Progenitor cell of endocrine pancreas (in vitro differentiated cells): ENCODE measurements at regions not wholly inside any gene's neighbourhood (a gene's known extent, or its start where the extent isn't known, plus 50 kb on each side); places are given as distances from the start of the nearest gene placed in this dataset.
"Not testable (repeated sequence)": the region's sequence is repeated elsewhere in the genome, so short reads cannot be mapped to it uniquely, and the experiment has no call there.

Experiments used
- DNase-seq: peaks from one replicate; pipeline ENCODE4 v3.0.0; 2021; ENCODE audit warnings: low spot score; ENCODE audit not compliant: unreplicated experiment
- H3K27ac Mint-ChIP-seq: 2 replicates; pipeline ENCODE4 v1.8.0; 2021; ENCODE audit warnings: mild to moderate bottlenecking, moderate library complexity, mixed read lengths
- H3K27me3 Mint-ChIP-seq: 2 replicates; pipeline ENCODE4 v1.8.0; 2021; ENCODE audit warnings: mixed read lengths
- H3K36me3 Mint-ChIP-seq: 2 replicates; pipeline ENCODE4 v1.8.0; 2022; ENCODE audit warnings: mixed read lengths; ENCODE audit not compliant: insufficient read depth
- H3K4me1 Mint-ChIP-seq: 2 replicates; pipeline ENCODE4 v1.8.0; 2021; ENCODE audit warnings: low read depth, mixed read lengths
- H3K4me3 Mint-ChIP-seq: 2 replicates; pipeline ENCODE4 v1.8.0; 2021; ENCODE audit warnings: low read depth, mild to moderate bottlenecking, moderate library complexity, mixed read lengths
- H3K9me3 Mint-ChIP-seq: 2 replicates; pipeline ENCODE4 v1.8.0; 2021; ENCODE audit warnings: low read depth, mixed read lengths
- CTCF ChIP-seq: fragments of 200-600 bp; sonication (generic); IDR thresholded peaks from one replicate; pipeline ENCODE4 v1.5.0; 2021; ENCODE audit warnings: antibody characterized with exemption, mild to moderate bottlenecking; ENCODE audit not compliant: unreplicated experiment

GRCh38 chr10:30696416-30697185 is 67.0 kb upstream of the LYZL2 start:
- not testable (repeated sequence) for H3K4me3 Mint-ChIP-seq, H3K27ac Mint-ChIP-seq, H3K9me3 Mint-ChIP-seq, H3K36me3 Mint-ChIP-seq, DNase-seq
- TF ChIP-seq CTCF = peak; percentile 33
- Mint-ChIP-seq H3K4me1 (peaks cover 14% of the 10 kb centered on the region), H3K27me3 (peaks cover 18% of the 10 kb centered on the region)

- not testable (repeated sequence) for H3K4me3 Mint-ChIP-seq, H3K4me1 Mint-ChIP-seq, H3K27ac Mint-ChIP-seq, H3K9me3 Mint-ChIP-seq, DNase-seq, H3K36me3 Mint-ChIP-seq
- peaks cover 18% of the 10 kb centered on the region for H3K27me3 Mint-ChIP-seq
These were observed 66.1 kb upstream of the LYZL2 start for GRCh38 chr10:30695481-30696236.

- no peaks in the 10 kb centered on the region for H3K9me3 Mint-ChIP-seq
- H3K27ac Mint-ChIP-seq = no peak overlapping the region
- H3K36me3 Mint-ChIP-seq = no peaks in the 10 kb centered on the region
- no peak for DNase-seq
- no peaks in the 10 kb centered on the region for H3K4me1 Mint-ChIP-seq
- H3K4me3 Mint-ChIP-seq = no peak overlapping the region
- peaks cover 13% of the 10 kb centered on the region for H3K27me3 Mint-ChIP-seq
- no peak for TF ChIP-seq CTCF
These were observed 65.1 kb upstream of the LYZL2 start for GRCh38 chr10:30694518-30695228.

GRCh38 chr10:30691639-30692015 is 62.1 kb upstream of the LYZL2 start:
- Mint-ChIP-seq H3K27me3 (peaks cover 21% of the 10 kb centered on the region), H3K27ac (no peak overlapping the region), H3K4me3 (no peak overlapping the region), H3K4me1 (no peaks in the 10 kb centered on the region), H3K9me3 (no peaks in the 10 kb centered on the region), H3K36me3 (no peaks in the 10 kb centered on the region)
- no peak for DNase-seq
- no peak for TF ChIP-seq CTCF

GRCh38 chr10:30690948-30691638 is 61.5 kb upstream of the LYZL2 start:
- H3K4me1 Mint-ChIP-seq, H3K4me3 Mint-ChIP-seq, H3K36me3 Mint-ChIP-seq, H3K9me3 Mint-ChIP-seq, H3K27ac Mint-ChIP-seq, DNase-seq: not testable (repeated sequence)
- peaks cover 24% of the 10 kb centered on the region for H3K27me3 Mint-ChIP-seq

GRCh38 chr10:30688456-30688855 is 58.9 kb upstream of the LYZL2 start:
- no peak for TF ChIP-seq CTCF
- H3K9me3 Mint-ChIP-seq = no peaks in the 10 kb centered on the region
- no peaks in the 10 kb centered on the region for H3K4me1 Mint-ChIP-seq
- no peaks in the 10 kb centered on the region for H3K36me3 Mint-ChIP-seq
- no peak for DNase-seq
- H3K4me3 Mint-ChIP-seq = no peak overlapping the region
- peaks cover 35% of the 10 kb centered on the region for H3K27me3 Mint-ChIP-seq
- H3K27ac Mint-ChIP-seq = no peak overlapping the region
